NB4 (cell line): ENCODE measurements at regions not wholly inside any gene's neighbourhood (a gene's known extent, or its start where the extent isn't known, plus 50 kb on each side); places are given as distances from the start of the nearest gene placed in this dataset.

ENCODE experiments used
- MYC ChIP-seq: IDR thresholded peaks from 2 replicates; pipeline ENCODE4 v1.6.1; 2011; ENCODE audit warnings: low read depth, low read length
- POLR2A ChIP-seq: IDR thresholded peaks from 2 replicates; pipeline ENCODE4 v1.6.1; 2011; ENCODE audit warnings: mild to moderate bottlenecking; ENCODE audit not compliant: insufficient read length; ENCODE audit errors: extremely low read depth
- TF ChIP-seq, protein P1 (sequence below): IDR thresholded peaks from one replicate; pipeline ENCODE4 v1.5.1; 2012; ENCODE audit warnings: low read depth, low read length

GRCh38 chr11:133693110-133693509 lies 152.2 kb downstream of the SPATA19 start:
- TF ChIP-seq, protein P1, sequence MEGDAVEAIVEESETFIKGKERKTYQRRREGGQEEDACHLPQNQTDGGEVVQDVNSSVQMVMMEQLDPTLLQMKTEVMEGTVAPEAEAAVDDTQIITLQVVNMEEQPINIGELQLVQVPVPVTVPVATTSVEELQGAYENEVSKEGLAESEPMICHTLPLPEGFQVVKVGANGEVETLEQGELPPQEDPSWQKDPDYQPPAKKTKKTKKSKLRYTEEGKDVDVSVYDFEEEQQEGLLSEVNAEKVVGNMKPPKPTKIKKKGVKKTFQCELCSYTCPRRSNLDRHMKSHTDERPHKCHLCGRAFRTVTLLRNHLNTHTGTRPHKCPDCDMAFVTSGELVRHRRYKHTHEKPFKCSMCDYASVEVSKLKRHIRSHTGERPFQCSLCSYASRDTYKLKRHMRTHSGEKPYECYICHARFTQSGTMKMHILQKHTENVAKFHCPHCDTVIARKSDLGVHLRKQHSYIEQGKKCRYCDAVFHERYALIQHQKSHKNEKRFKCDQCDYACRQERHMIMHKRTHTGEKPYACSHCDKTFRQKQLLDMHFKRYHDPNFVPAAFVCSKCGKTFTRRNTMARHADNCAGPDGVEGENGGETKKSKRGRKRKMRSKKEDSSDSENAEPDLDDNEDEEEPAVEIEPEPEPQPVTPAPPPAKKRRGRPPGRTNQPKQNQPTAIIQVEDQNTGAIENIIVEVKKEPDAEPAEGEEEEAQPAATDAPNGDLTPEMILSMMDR, result no peak
- TF ChIP-seq POLR2A (no peak), MYC (no peak)
